ENCODE measurements at regions not wholly inside any gene's neighbourhood (a gene's known extent, or its start where the extent isn't known, plus 50 kb on each side); places are given as distances from the start of the nearest gene placed in this dataset.
"Not testable (repeated sequence)": the region's sequence is repeated elsewhere in the genome, so short reads cannot be mapped to it uniquely, and the experiment has no call there.

- DNase-seq, result no peak
Measured at GRCh38 chr9:29311221-29311620, 1737.9 kb upstream of the C9orf72 start.

- no peak for DNase-seq
Measured at GRCh38 chr9:29312327-29312726, 1739.0 kb upstream of the C9orf72 start.

- no peak for DNase-seq
Measured at GRCh38 chr9:29319736-29320513, 1746.6 kb upstream of the C9orf72 start.

GRCh38 chr9:29322240-29322639 is 1749.0 kb upstream of the C9orf72 start:
- no peak for DNase-seq

- no peak for DNase-seq
Measured at GRCh38 chr9:29325894-29326293, 1752.6 kb upstream of the C9orf72 start.

GRCh38 chr9:29332789-29333188 is 1759.5 kb upstream of the C9orf72 start:
- no peak for DNase-seq

- DNase-seq, result no peak
Measured at GRCh38 chr9:29336281-29336680, 1763.0 kb upstream of the C9orf72 start.

- no peak for DNase-seq
Measured at GRCh38 chr9:29339387-29339786, 1766.1 kb upstream of the C9orf72 start.

- no peak for DNase-seq
Measured at GRCh38 chr9:29348999-29349398, 1775.7 kb upstream of the C9orf72 start.

GRCh38 chr9:29389421-29389820 is 1816.1 kb upstream of the C9orf72 start:
- DNase-seq, result no peak

- DNase-seq, result no peak
Measured at GRCh38 chr9:29390859-29391258, 1817.6 kb upstream of the C9orf72 start.

GRCh38 chr9:29393064-29393463 is 1819.8 kb upstream of the C9orf72 start:
- no peak for DNase-seq

- no peak for DNase-seq
Measured at GRCh38 chr9:29394855-29395254, 1821.6 kb upstream of the C9orf72 start.

- DNase-seq, result no peak
Measured at GRCh38 chr9:29397148-29397547, 1823.9 kb upstream of the C9orf72 start.

GRCh38 chr9:29416204-29416603 is 1842.9 kb upstream of the C9orf72 start:
- no peak for DNase-seq

GRCh38 chr9:29422438-29422837 is 1849.2 kb upstream of the C9orf72 start:
- no peak for DNase-seq

GRCh38 chr9:29432191-29432590 is 1858.9 kb upstream of the C9orf72 start:
- DNase-seq, result no peak

- not testable (repeated sequence) for DNase-seq
Measured at GRCh38 chr9:29432656-29433055, 1859.4 kb upstream of the C9orf72 start.

- no peak for DNase-seq
Measured at GRCh38 chr9:29435368-29435767, 1862.1 kb upstream of the C9orf72 start.

- DNase-seq, result no peak
Measured at GRCh38 chr9:29437526-29437925, 1864.2 kb upstream of the C9orf72 start.

GRCh38 chr9:29439961-29440360 is 1866.7 kb upstream of the C9orf72 start:
- no peak for DNase-seq

- DNase-seq, result no peak
Measured at GRCh38 chr9:29440449-29440848, 1867.2 kb upstream of the C9orf72 start.

- no peak for DNase-seq
Measured at GRCh38 chr9:29445751-29446150, 1872.5 kb upstream of the C9orf72 start.

- no peak for DNase-seq
Measured at GRCh38 chr9:29449306-29449705, 1876.0 kb upstream of the C9orf72 start.

- DNase-seq, result not testable (repeated sequence)
Measured at GRCh38 chr9:29450343-29450875, 1877.1 kb upstream of the C9orf72 start.
